Stimulated activated CD8-positive, alpha-beta memory T cell treated with anti-CD3 and anti-CD28 coated beads, Interleukin-4, amount 100 ng/mL, for 48 hours (primary cell): ENCODE measurements at regions not wholly inside any gene's neighbourhood (a gene's known extent, or its start where the extent isn't known, plus 50 kb on each side); places are given as distances from the start of the nearest gene placed in this dataset.

ENCODE experiments used
- DNase-seq: peaks from one replicate; pipeline ENCODE4 v3.0.0-alpha.2; 2020

- no peak for DNase-seq
Observed at GRCh38 chr6:9647599-9647998, 767.3 kb downstream of the TFAP2A start.

GRCh38 chr6:9647071-9647445 is 767.8 kb downstream of the TFAP2A start:
- no peak for DNase-seq

- DNase-seq, result no peak
Observed at GRCh38 chr6:9646342-9647070, 768.4 kb downstream of the TFAP2A start.

GRCh38 chr6:9638861-9639260 is 776.0 kb downstream of the TFAP2A start:
- DNase-seq, result no peak

GRCh38 chr6:9634776-9635175 is 780.1 kb downstream of the TFAP2A start:
- DNase-seq, result no peak

- no peak for DNase-seq
Observed at GRCh38 chr6:9632026-9632425, 782.8 kb downstream of the TFAP2A start.

GRCh38 chr6:9628819-9629218 is 786.1 kb downstream of the TFAP2A start:
- no peak for DNase-seq

GRCh38 chr6:9627916-9628315 is 787.0 kb downstream of the TFAP2A start:
- DNase-seq, result no peak

- DNase-seq, result no peak
Observed at GRCh38 chr6:9623985-9624384, 790.9 kb downstream of the TFAP2A start.

GRCh38 chr6:9623228-9623832 is 791.5 kb downstream of the TFAP2A start:
- no peak for DNase-seq

- no peak for DNase-seq
Observed at GRCh38 chr6:9621276-9621675, 793.6 kb downstream of the TFAP2A start.

- DNase-seq, result no peak
Observed at GRCh38 chr6:9620687-9621086, 794.2 kb downstream of the TFAP2A start.

- no peak for DNase-seq
Observed at GRCh38 chr6:9620263-9620662, 794.6 kb downstream of the TFAP2A start.

- no peak for DNase-seq
Observed at GRCh38 chr6:9614778-9615177, 800.1 kb downstream of the TFAP2A start.

- DNase-seq, result no peak
Observed at GRCh38 chr6:9612489-9612888, 802.4 kb downstream of the TFAP2A start.

- DNase-seq, result no peak
Observed at GRCh38 chr6:9610620-9611415, 804.1 kb downstream of the TFAP2A start.

- DNase-seq, result no peak
Observed at GRCh38 chr6:9606435-9607134, 808.3 kb downstream of the TFAP2A start.

GRCh38 chr6:9594746-9595145 is 820.1 kb downstream of the TFAP2A start:
- DNase-seq, result no peak

- no peak for DNase-seq
Observed at GRCh38 chr6:9593554-9593953, 821.3 kb downstream of the TFAP2A start.

- no peak for DNase-seq
Observed at GRCh38 chr6:9583753-9584352, 831.0 kb downstream of the TFAP2A start.

- no peak for DNase-seq
Observed at GRCh38 chr6:9581155-9581554, 833.7 kb downstream of the TFAP2A start.

- no peak for DNase-seq
Observed at GRCh38 chr6:9576521-9576920, 838.4 kb downstream of the TFAP2A start.

GRCh38 chr6:9566096-9566495 is 848.8 kb downstream of the TFAP2A start:
- no peak for DNase-seq
